HG02943 (cell line): ENCODE measurements at regions not wholly inside any gene's neighbourhood (a gene's known extent, or its start where the extent isn't known, plus 50 kb on each side); places are given as distances from the start of the nearest gene placed in this dataset.
"Not testable (repeated sequence)": the region's sequence is repeated elsewhere in the genome, so short reads cannot be mapped to it uniquely, and the experiment has no call there.

Experiments used
- ATAC-seq: cut with Tn5 transposase; IDR thresholded peaks from one replicate; pipeline ENCODE4 v1.9.1; 2021; ENCODE audit warnings: mild to moderate bottlenecking, low read depth, moderate library complexity; ENCODE audit not compliant: unreplicated experiment

DNA sequence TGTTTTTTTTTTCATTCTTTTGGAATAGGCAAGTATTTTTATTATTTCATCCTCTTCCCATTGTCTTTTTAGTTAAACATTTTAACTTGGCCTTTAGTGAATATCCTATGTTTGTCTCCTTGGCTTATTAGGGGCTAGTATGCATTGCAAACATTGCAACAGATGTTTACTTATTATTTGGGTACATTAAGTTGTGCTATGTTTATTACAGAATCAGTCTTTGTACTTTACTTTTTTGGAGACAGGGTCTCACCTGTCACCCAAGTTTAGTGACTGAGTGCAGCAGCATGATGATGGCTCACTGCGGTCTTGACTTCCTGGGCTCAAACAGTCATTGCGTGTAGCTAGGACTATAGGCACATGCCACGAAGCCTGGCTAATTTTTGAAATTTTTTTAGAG lies 51.1 kb upstream of the NUDT6 start:
- no peak for ATAC-seq

DNA sequence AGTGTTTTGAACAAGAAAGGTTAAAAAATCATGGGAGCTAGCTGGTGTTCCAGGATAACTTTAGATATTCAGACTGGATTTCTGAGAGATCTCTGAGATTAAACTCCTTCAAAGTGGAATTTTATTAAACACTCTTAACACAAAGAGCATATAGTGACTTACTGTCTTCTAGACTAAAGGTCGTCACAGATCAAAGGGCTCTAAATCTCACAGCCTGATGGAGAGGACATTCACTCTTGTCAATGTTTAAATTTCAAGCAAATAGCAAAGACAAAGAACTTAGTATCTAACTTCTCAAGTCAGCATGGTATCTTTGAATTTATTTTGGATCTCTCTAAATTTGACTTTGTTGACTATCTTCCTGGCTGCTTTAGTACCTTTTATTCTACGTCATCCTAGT lies 53.7 kb upstream of the NUDT6 start:
- no peak for ATAC-seq

DNA sequence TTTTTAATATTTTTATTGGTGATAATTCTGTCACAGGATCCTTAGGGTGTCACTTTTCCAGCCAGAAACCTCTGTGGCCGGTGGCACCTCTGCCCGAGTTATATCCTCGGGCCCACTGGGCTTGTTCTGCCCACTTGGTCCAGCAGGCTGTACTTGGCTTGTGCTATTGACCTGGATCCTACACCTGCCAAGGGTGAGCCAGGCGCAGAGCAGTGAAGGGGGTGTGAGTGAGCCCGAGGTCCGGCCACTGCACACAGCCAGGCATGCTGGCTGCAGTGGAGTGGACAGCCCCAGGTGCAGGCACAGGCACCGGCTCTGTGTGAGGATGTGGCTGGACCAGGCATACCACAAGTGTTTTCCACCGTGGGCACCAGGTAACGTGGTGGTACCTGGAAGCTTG lies 54.7 kb upstream of the NUDT6 start:
- ATAC-seq = no peak

DNA sequence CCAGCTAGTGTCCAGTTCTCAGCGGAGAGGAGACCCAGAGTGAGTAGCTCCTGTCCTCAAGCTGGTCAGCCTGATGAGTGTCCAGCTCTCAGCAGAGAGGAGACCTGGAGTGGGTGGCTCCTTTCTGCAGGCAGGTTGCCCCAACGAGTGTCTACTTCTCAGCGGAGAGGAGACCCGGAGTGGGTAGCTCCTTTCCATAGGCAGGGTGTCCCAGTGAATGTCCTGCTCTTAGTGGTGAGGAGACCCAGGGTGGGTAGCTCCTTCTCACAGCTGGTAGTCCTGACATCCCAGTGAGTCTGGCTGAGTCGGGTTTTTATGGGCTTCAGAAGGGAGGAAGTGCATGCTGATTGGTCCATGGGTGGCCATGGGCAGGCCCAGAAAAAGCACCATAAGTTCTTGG lies 55.7 kb upstream of the NUDT6 start:
- ATAC-seq = no peak

DNA sequence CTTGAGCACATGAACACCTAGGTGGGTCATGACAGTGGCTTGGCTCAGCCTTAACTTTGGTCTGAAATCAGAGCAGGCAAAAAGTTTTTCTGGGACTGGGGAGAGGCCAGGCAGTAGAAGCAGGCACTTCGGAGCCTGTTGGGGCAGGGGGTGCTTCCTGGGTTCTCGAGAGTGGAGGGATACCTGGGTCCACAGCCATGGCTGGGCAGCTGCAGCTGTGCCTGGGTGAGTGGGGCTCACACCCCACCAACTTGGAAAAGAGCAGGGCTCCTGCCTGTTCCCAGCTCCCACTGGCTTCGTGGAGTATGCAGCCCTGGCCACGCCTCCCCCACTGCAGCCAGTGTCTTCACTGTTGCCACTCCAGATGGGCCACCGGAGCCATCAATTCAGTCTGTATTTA lies 56.4 kb upstream of the NUDT6 start:
- no peak for ATAC-seq

DNA sequence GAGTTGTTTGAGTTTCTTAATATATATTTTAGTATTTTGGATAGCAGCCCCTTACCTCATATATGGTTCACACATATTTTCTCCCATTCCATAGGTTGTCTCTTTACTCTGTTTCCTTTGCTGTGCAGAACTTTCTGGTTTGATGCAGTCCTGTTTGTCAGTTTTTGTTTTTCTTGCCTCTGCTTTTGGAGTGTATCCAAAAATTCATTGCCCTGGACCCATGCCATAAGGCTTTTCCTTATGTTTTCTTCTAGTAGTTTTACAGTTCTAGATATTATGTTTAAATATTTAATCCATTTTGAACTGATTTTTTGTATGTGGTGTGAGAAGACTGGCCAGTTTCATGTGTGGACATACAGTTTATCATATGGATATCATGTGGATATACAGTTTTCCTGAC lies 58.5 kb upstream of the NUDT6 start:
- ATAC-seq = no peak

DNA sequence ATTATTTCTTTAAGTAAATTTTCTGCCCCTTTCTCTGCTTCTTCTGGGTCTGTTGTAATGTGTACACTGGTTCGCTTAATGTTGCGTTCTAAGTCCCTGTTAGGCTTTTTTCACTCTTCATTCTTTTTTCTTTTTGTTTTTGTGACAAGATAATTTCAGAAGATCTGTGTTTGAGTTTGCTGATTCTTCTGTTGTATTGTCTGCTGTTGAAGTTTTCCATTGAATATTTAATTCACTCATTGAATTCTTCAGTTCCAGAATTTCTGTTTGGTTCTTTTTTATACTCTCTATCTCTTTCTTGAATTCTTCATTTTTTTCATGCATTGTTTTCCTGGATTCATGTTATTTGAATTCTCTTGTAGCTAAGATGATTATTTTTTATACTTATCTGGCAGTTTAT lies 66.3 kb upstream of the NUDT6 start:
- ATAC-seq = no peak

DNA sequence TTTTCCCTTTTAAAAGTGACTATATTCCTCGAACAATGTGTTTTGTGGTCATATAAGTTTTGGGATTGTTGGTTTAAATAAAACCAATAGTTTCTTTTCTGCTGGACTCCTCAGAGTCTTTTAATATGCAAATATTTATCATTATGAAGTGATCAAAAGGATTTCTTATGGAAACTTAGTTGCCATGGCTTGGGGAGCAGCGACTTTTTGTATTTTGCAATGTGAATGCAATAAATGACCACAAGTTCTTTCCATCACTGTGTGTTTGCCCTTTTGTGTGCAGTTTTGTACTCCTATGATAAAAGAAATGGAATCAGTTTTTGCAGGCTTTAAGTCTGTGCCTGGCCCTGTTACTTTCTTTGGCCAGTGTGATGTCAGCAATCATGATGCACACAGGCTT lies 68.5 kb upstream of the NUDT6 start:
- no peak for ATAC-seq

DNA sequence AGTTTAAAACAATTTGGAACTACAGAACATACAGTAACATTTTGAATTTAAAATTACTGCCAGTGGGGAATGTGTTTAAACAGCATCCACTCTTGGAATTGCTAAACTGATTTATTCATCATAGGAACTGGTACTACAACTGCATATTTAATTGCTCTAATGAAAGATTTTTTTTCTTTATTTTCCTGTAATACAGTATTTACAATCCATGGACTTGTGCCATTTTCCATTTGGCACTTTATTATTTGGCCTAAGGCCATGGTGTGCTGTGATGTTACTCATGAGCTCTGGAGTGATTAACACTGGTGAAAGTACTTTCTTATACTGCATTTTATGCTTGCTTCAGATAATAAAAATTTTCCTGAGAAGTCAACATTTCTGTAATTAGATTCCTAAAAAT lies 69.7 kb upstream of the NUDT6 start:
- ATAC-seq = no peak

DNA sequence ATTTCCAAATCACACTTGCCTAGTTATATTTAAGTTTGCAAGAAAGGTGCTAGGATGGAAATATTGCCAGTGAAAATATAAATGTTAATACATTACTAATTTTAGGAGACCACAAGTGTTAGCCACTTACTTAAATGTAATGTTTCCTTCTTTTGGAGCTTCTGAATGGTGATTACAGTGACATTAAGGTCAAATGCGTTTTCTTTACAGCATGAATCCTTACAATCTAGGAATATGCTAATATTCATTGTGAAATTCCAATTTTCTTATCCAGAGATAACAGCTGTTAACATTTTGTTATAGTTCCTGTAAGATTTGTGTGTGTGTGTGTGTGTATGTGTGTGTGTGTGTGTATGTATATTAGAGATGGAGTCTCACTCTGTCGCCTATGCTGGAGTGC lies 70.2 kb upstream of the NUDT6 start:
- no peak for ATAC-seq

DNA sequence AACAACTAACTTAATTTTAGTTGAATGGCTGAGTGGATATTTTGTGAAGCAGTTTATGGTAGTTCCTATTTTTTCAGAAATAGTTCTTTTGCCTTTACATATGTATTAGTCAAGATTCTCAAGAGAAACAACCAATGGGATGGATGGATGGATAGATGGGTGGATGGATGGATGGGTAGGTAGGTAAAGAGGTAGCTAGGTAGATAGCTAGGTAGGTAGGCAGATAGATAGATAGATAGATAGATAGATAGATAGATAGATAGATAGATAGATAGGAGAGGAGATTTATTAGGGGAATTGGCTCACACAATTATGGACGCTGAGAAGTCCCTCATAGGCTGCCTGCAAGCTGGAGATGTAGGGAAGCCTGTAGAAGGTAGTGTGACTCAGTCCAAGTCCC lies 74.0 kb upstream of the NUDT6 start:
- no peak for ATAC-seq

DNA sequence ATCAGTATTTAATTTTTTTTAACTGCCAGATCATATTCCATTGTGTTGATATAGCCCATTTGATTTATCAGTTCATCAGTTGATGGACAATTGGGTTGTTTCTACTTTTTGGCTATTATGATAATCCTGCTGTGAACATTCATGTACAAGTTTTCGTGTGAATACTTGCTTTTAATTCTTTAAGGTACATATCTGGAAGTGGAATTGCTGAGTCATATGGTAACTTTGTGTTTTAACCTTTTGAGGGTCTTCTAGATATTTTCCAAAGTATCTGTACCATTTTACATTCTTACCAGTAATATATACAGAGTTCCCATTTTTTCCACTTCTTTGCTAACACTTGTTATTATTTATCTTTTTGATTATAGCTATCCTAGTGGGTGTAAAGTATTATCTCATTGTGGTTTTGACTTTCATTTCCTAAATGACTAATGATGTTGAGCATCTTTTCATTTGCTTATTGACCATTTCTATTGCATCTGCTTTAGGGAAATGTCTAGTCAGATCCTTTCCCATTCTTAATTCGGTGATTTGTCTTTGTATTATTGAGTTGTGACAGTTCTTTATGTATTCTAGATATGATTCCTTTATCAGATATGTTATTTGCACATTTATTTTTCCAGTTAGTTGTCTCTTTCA lies 75.2 kb upstream of the NUDT6 start:
- ATAC-seq = no peak

DNA sequence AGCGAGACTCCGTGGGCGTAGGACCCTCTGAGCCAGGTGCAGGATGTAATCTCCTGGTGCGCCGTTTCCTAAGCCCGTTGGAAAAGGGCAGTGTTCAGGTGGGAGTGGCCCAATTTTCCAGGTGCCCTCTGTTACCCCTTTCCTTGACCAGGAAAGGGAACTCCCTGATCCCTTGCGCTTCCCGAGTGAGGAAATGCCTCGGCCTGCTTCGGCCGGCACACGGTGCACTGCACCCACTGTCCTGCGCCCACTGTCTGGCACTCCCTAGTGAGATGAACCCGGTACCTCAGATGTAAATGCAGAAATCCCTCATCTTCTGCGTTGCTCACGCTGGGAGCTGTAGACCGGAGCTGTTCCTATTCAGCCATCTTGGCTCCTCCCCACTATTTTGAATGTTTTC lies 81.7 kb upstream of the NUDT6 start:
- not testable (repeated sequence) for ATAC-seq

DNA sequence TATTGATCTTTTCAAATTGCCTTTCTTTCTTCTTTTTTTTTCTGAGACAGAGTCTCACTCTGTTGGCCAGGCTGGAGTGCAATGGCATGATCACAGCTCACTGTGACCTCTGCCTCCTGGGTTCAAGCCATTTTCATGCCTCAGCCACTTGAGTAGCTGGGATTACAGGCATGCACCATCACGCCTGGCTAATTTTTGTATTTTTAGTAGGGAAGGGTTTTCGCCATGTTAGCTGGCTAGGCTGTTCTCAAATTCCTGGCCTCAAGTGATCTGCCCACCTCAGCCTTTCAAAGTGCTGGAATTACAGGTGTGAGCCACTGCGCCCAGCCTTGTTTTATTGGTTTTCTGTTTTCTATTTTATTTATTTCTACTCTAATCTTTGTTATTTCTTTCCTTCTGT lies 82.7 kb upstream of the NUDT6 start:
- not testable (repeated sequence) for ATAC-seq

DNA sequence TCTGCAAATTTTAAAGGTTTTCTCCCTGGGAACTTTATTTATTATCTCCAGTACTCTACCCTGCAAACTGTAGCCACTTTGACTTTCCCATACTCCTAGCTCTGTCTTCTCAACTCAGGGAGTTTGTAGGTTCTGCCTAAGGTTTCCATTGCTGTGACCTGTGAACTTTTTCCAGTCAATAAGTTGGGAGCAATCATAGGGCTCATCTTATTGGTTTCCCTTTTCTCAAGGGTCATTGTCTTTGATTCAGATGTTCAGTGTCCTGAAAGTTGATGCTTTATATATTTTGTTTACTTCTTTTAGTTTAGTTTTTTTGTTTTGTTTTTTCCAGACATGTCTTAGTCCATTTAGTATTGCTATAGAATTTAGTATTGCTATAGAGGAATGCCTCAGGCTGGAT lies 85.3 kb upstream of the NUDT6 start:
- no peak for ATAC-seq

DNA sequence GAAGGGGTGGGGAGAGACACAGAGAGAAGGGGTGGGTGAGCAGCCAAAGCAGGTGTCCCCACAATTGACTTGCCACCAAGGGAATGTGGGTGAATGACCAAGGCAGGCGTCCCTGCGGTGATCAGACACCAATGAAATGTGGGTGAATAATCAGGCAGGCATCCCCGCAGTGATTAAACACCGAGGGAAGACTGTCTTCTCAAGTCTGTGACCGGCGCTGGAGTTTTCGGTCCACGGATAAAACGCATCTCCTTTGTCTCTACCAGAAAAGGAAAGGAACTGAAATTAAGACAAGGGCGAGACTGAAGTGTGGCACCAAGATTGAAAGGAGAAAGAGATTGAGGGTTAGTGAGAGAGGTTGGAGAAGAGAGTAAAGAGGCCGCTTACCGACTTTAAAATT lies 90.0 kb upstream of the NUDT6 start:
- not testable (repeated sequence) for ATAC-seq

DNA sequence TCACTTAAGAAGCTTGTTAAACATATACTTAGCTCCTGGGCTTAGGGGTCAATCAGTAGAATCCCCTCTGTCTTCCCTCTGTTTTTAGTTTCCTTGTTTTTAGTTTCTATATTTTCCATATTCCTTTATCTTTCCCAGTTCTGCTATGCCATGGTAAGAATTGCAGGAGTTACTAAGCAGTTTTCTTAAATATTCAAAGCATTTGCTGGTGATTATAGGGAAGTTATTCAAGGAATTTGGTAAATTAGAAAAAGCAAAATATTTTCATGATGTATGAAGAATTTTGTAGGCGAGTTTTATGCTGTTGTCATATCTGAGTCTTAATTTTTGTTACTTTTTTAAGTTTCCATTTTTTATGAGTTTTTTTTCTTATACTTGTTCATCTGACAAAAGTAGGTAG lies 91.6 kb upstream of the NUDT6 start:
- ATAC-seq = no peak

DNA sequence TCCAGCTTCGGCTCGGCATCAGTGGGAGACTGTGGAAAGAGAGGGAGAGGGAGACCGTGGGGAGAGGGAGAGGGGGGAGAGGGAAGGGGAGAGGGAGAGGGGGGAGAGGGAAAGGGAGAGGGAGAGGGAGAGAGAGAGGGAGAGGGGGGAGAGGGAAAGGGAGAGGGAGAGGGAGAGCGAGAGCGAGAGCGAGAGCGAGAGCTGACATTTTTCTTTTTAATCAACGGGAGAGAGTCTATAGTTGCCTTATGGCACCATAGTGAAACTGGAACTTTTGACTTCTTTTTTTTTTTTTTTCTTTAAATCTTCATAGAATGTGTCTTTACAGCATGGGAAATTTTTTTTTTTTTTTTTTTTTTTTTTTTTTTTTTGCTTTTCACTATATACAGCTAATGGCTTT lies 94.7 kb upstream of the NUDT6 start:
- no peak for ATAC-seq

DNA sequence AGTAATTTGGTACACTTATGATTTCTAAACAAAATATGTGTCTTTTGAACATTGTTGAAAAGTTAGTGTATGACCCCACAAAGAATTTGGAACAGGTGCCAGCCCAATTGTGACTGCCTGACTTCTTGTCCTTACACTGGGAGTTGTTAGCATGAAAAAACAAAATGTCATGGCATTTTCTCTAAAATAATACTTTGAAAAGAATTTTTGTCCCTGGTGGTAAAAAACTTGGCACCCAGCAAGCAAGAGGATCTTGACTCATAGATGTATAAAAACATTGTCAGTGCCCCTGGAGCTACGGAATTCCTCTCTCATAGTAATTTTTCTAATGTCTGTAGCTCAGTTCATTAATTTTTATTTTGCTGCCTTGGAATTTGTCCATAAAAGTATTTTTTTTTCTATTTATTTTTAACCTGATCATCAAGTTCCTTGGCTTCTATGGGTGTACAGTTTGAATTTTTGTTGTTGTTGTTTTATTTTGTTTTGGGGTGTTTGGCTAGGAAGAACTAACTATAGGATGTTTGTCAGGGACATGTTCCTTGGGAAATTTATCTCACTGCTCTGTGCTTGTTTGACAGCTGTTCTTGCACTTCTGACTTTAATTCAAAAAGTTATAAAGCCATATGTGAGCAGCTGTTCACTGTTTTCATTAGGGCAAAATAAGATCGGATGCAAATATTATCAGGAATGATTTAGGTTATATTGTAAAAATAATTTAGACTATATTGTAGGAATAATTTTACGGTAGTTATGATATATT lies 95.4 kb upstream of the NUDT6 start:
- ATAC-seq = no peak

DNA sequence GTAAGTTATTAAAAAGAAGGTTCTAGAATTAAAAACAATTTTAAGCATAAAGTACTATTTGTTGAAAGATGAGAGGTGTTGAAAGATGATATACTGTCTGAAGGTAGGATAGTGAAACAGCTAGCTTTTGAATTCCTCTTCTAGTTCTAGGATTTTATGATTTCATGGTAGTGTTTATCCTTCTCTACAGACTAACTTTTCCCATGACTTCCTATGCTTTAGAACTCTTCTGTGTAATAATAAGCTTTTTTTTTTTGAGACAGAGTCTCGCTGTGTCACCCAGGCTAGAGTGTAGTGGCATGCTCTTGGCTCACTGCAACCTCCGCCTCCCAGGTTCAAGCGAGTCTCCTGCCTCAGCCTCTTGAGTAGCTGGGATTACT lies 96.0 kb upstream of the NUDT6 start:
- ATAC-seq = no peak

DNA sequence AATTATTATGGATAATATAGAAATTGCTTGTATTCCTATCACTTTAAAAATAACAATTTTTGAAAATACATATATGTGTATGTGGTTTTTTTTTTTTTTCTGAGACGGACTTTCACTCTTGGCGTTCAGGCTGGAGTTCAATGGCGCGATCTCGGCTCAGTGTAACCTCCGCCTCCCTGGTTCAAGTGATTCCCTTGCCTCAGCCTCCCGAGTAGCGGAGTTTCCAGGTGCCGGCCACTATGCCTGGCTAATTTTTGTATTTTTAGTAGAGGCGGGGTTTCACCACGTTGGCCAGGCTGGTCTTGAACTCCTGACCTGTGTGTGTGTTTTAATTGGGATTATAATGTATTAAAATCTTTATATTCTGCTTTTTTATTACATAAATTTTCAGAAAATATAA lies 97.9 kb upstream of the NUDT6 start:
- no peak for ATAC-seq

DNA sequence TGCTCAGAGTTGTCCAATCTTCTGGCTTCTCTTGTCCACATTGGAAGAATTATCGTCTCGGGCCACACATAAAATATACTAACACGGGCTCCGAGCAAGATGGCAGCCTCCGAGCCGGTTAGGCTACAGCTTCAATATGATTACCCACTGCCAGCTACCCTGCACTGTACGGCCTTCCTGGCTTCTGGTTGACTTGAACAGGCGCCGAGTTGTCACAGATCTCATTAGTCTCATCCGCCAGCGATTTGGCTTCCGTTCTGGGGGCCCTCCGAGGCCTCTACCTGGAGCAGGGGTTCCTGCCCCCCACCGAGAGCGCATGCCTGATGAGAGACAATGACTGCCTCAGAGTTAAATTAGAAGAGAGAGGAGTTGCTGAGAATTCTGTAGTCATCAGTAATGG lies 101.2 kb upstream of the NUDT6 start:
- ATAC-seq = no peak

DNA sequence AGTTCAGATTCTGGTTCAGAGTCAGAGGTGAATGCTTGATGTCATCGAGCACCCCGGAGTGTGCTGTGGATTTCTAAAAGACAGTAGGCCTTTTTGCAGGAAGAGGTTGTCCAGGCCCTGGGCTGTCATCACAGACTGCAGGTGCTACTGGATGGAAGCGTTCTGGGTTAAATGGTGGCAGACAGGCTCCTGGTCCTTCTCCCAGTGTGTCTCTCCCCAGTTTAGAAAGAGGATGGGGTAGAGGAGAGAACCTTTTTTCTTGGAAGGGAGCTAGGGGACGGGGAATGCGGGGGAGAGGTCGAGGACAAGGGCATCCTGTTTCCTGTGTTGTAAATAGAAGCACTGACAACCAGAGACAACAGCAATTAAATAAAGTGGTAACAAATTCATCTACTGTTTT lies 102.3 kb upstream of the NUDT6 start:
- no peak for ATAC-seq
